NCI-H82 treated with DMSO at 0.1 percent for 48 hours (cell line): ENCODE measurements at regions not wholly inside any gene's neighbourhood (a gene's known extent, or its start where the extent isn't known, plus 50 kb on each side); places are given as distances from the start of the nearest gene placed in this dataset.
A peak's percentile ranks its signal among the peaks of the same experiment; 100 is the strongest.

ENCODE experiments used
- DNase-seq: peaks from one replicate; lab custom pipeline; 2025; ENCODE audit not compliant: unreplicated experiment; lab: John Stamatoyannopoulos, UW

DNA sequence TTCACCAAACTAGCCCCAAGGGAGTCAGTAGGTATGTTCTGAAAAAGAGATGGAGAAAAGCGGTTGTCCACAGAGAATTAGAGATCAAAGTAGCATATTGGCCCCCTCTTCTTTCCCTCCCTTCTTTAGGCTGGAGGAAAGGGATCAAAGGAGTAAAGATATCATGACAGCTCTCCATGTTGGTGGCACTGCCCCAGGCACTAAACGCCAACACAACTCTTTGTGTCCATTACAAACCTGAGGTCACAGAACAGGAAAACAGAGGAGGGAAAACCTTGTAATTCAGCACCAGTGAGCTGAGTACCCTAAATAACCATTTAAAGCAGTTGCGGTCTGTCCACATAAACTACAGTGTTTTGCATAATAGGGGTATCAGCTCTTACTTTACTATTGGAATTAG, 113.0 kb upstream of the TFAP2D start:
- DNase-seq, result no peak

DNA sequence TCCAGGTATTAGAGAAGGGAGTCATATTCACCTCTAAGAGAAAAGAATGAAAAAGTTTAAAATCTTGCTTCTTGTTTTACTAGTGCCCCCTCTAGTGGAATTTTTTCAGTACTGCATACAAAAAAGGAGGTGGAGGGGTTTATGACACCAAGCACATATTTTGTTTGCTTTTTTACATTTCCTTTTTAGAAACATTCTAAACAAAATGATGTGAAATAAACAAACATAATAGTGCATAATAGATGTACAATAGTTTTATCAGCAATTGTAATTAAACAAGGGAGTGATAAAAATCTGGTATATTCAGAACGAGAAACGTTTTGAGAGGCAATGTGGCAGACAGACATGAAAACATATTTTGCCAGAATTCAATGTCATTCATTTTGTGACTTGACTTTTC, 111.0 kb upstream of the TFAP2D start:
- DNase-seq, result peak; percentile 3

DNA sequence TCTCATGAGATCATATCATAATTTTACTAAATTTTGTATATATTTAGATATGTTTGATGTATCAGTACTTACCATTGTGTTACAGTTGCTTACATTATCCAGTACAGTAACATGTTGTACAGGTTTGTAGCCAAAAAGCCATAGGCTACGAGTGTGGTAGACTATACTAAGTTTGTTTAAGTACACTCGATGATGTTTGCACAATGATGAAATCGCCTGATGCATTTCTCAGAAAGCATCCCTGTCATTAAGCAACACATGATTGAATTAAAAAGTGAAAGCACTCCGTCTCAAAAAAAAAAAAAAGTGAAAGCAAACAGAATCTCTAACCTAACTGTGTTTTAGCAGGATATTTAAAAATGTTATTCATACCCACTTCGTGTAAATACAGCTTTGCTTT, 104.9 kb upstream of the TFAP2D start:
- DNase-seq, result no peak

DNA sequence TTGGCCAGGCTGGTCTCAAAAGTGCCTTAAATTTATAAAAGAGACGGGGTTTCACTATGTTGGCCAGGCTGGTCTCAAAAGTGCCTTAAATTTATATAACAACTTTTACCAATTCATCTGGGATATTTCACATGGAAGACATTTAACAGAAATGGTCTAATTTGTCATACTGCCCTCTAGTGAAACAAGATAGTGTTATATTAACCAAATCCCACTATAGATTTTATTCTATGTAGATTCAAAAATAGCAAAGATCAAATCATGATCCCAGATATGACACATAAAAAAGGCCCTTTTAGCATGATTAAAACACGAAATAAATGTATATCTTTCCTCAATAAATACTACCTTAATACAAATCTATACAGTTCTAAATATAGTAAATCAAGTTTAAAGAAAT, 102.8 kb upstream of the TFAP2D start:
- no peak for DNase-seq

DNA sequence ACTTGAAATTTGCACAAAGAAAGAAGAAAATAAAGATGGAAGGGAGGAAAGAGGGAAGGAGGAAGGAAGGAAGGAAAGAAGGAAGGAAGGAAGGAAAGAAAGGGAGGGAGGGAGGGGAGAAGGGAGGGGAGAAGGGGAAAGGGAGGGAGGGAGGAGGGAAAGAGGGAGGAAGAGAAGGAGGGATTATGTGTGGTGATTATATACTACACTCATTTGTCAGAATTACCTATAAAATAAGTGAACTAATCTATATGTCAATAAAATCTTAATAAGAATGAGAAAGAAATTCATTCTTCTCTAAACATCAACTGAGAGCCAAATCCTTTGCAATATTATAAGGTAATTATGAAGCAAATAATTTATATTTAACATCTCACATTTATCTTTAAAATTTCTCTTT, 77.9 kb upstream of the TFAP2D start:
- no peak for DNase-seq

DNA sequence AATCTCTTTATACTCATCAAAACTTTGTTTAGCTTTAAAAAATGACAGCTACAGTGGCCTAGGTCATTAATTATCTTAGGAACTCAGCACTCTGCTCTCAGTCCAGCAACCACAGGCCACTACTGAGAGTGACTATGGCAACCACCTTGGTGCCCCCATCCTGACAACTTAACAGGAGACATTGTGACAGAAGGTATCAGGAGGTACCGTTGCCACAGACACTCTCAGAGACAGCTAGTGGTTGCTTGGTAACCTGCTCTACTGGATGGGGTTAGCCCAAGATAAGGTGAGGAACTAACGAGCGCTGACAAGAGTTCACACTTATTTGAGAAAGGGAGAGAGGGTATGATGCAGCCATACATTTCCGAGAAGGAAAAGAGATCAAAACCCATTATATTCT, 76.1 kb upstream of the TFAP2D start:
- DNase-seq, result no peak

DNA sequence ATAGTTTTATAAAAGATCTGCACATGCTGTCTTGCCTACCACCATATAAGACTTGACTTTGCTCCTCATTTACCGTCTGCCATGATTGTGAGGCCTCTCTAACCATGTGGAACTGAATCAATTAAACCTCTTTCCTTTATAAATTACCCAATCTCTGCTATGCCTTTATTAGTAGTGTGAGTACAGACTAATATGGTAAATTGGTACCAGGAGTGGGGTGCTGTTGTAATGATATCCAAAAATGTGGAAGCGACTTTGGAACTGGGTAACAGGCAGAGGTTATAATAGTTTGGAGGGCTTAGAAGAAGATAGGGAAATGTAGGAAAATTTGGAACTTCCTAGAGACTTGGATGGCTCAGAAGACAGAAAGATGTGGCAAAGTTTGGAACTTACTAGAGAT, 64.2 kb upstream of the TFAP2D start:
- no peak for DNase-seq

DNA sequence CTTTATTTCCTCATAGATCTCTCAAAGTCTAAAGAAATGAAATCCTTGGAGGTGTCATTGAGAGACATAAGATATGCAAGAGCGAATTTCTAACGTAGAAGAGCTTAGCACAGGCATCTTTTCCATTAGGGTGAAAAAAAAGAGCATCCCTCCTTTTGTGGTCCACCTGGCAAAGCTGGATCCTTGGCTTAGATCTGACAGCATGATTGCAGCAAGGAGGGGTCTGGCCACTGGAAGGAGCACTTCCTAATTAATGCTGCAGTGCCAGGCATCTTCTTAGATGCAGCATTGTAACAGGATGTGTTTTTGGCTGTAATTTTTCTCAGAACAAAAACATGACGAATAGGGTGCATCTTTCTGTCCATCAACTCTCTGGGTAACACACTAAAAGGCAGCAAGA, 60.1 kb upstream of the TFAP2D start:
- DNase-seq, result no peak

DNA sequence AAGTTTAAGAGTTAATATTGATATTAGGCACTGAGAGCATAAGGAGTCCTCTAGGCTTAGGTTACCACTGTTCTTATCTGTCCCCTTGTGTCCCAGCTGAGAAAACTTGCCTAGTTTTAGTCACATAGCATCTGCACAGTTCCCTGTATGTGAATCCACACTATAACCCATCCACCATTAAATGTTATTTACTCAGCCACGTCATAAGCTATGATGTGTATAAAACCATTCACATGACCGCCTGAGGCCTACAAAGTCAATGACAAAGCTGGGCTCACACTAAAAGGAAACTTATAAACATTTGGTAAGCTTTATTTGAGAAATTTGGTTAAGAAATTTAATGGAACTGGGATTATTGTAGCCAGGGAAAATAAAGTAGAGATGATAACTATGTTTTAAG, 59.2 kb upstream of the TFAP2D start:
- no peak for DNase-seq

DNA sequence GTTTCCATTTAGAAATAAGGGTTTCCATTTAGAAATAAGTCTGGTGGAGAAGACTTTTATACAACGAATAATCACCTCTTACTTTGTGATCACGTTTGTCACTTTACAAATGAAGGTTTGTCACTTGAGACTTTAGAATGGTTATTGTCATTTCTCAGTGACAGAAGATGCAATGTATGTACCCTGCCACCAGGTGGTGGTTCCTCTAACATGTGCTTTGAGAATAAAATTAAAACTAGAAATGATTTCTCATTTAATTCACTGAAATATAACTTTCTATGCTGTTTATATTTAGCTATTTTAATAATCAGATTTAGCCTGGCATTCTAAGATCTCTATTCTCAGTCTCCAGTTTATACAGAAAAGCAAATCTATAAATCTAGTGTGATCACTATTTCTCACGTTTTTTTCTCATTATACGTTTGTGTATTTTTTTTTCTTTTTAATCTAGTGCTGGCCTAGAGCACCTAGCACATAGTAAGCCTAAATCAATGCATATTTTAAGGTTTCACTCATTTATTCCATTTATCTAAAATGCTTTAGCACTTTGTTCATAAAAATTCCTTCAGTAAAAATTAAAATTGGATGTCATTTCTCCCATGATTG, 57.4 kb upstream of the TFAP2D start:
- no peak for DNase-seq

DNA sequence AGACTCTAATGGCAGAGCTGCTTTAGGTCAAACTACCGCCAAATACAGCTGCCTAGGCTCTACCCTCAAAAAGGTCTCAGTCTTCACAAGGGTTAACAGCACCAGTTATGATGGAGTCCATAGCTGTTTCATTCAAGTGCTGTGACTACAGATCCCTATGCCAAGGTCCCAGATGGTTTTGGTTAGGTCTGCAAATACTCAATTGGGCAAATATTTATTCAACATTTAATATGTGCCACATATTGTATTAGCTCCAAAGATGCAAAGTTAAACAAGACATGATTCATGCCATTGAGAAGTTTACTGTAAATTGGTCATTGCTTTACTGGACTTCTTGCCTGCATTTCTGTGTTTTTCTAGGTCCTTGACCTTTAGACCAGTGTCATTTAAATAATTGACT, 55.8 kb upstream of the TFAP2D start:
- DNase-seq, result no peak

DNA sequence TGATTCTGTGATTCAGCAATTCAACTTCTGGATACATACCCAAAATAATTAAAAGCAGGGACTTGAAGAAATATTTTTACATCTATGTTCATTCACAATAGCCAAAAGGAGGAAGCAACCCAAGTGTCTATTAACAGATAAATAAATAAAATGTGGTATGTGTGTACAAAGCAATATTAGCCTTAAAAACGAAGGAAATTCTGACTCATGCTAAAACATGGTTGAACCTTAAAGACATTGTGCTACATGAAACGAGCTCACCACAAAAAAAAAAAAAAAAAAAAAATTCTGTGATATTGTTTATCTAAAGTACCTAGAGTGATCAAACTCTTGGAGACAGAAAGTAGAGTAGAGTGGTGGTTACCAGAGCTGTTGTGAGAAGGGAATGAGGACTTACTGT, 54.8 kb upstream of the TFAP2D start:
- no peak for DNase-seq

DNA sequence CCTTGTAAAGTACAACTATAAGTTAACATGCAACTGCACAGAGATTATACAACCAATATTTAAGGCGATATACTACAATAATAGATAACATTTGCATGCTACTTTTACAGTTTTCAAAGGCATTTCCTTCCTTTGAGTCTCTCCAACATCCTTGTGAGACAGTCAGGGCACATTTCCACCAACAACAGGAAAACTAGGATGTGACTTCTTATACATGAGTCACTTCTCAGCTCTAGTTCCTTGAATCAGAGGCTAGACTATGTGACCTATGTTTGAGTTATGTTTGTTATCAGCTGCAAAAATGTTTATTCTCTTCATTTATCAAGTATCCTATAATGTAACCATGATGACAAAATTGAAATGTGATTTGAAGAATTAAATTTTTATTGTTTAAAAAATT, 51.7 kb upstream of the TFAP2D start:
- no peak for DNase-seq
